T47D (cell line): ENCODE measurements at regions not wholly inside any gene's neighbourhood (a gene's known extent, or its start where the extent isn't known, plus 50 kb on each side); places are given as distances from the start of the nearest gene placed in this dataset.

ENCODE experiments used
- DNase-seq, 2 experiments: peaks; one replicate each; pipeline versions ENCODE4 v3.0.0 to v3.0.0-alpha.2; 2011 to 2012; ENCODE audit warnings: low read depth in 1 of 2, low spot score in 1 of 2
- JUND ChIP-seq: IDR thresholded peaks from 2 replicates; pipeline ENCODE4 v1.6.1; 2012; ENCODE audit warnings: low read depth
- in situ Hi-C: cut with HindIII; loops from 2 replicates; pipeline ENCODE4 v1.10.0; 2016; ENCODE audit warnings: low sequenced_read_pairs, low pct_unique_long_range_greater_than_20kb

- TF ChIP-seq JUND, result no peak
- no peak for DNase-seq
- in situ Hi-C loops, result no loop called here
Measured at GRCh38 chr17:64788286-64789060, 126.4 kb upstream of the SMURF2 start.

GRCh38 chr17:64787921-64788271 lies 125.8 kb upstream of the SMURF2 start:
- no peak for TF ChIP-seq JUND
- in situ Hi-C loops, result no loop called here
- DNase-seq, result no peak

- DNase-seq, result no peak
- in situ Hi-C loops, result no loop called here
- no peak for TF ChIP-seq JUND
Measured at GRCh38 chr17:64787255-64787920, 125.3 kb upstream of the SMURF2 start.

GRCh38 chr17:64786337-64786736 lies 124.2 kb upstream of the SMURF2 start:
- in situ Hi-C loops, result no loop called here
- TF ChIP-seq JUND, result no peak
- DNase-seq, result no peak

GRCh38 chr17:64785011-64785421 lies 122.9 kb upstream of the SMURF2 start:
- in situ Hi-C loops, result no loop called here
- TF ChIP-seq JUND, result no peak

GRCh38 chr17:64784353-64785010 lies 122.4 kb upstream of the SMURF2 start:
- in situ Hi-C loops, result no loop called here
- TF ChIP-seq JUND, result no peak

More at GRCh38 chr17:64785011-64785421, 122.9 kb upstream of the SMURF2 start:
- no peak for DNase-seq

GRCh38 chr17:64783556-64784352 lies 121.6 kb upstream of the SMURF2 start:
- no peak for DNase-seq
- TF ChIP-seq JUND, result no peak
- in situ Hi-C loops, result no loop called here

More at GRCh38 chr17:64784353-64785010, 122.4 kb upstream of the SMURF2 start:
- no peak for DNase-seq

- in situ Hi-C loops, result no loop called here
- TF ChIP-seq JUND, result no peak
- DNase-seq, result no peak
Measured at GRCh38 chr17:64783031-64783461, 120.9 kb upstream of the SMURF2 start.

- DNase-seq, result no peak
- in situ Hi-C loops, result no loop called here
- no peak for TF ChIP-seq JUND
Measured at GRCh38 chr17:64781810-64782555, 119.9 kb upstream of the SMURF2 start.

GRCh38 chr17:64781014-64781756 lies 119.1 kb upstream of the SMURF2 start:
- in situ Hi-C loops, result no loop called here
- TF ChIP-seq JUND, result no peak
- DNase-seq, result no peak
